ENCODE measurements at regions not wholly inside any gene's neighbourhood (a gene's known extent, or its start where the extent isn't known, plus 50 kb on each side); places are given as distances from the start of the nearest gene placed in this dataset.

- DNase-seq, result no peak
These were observed 478.2 kb downstream of the NPHP4 start for GRCh38 chr1:5513846-5514526.

- DNase-seq, result no peak
These were observed 479.0 kb downstream of the NPHP4 start for GRCh38 chr1:5513179-5513578.

- DNase-seq, result no peak
These were observed 480.7 kb downstream of the NPHP4 start for GRCh38 chr1:5511381-5512097.

GRCh38 chr1:5509664-5510452 is 482.4 kb downstream of the NPHP4 start:
- DNase-seq, result peak; percentile 73

- DNase-seq, result no peak
These were observed 483.4 kb downstream of the NPHP4 start for GRCh38 chr1:5508669-5509330.

- no peak for DNase-seq
These were observed 484.9 kb downstream of the NPHP4 start for GRCh38 chr1:5507340-5507739.

GRCh38 chr1:5506634-5507033 is 485.6 kb downstream of the NPHP4 start:
- DNase-seq, result no peak

- no peak for DNase-seq
These were observed 486.3 kb downstream of the NPHP4 start for GRCh38 chr1:5505944-5506343.

GRCh38 chr1:5504364-5504740 is 487.9 kb downstream of the NPHP4 start:
- DNase-seq, result no peak

- DNase-seq, result no peak
These were observed 488.5 kb downstream of the NPHP4 start for GRCh38 chr1:5503556-5504363.

- no peak for DNase-seq
These were observed 489.7 kb downstream of the NPHP4 start for GRCh38 chr1:5502311-5503194.

- no peak for DNase-seq
These were observed 490.9 kb downstream of the NPHP4 start for GRCh38 chr1:5501206-5501930.

GRCh38 chr1:5500541-5500940 is 491.7 kb downstream of the NPHP4 start:
- DNase-seq, result no peak

GRCh38 chr1:5497503-5497902 is 494.7 kb downstream of the NPHP4 start:
- DNase-seq, result no peak

GRCh38 chr1:5495596-5496410 is 496.4 kb downstream of the NPHP4 start:
- no peak for DNase-seq

GRCh38 chr1:5494518-5494917 is 497.7 kb downstream of the NPHP4 start:
- DNase-seq, result no peak

GRCh38 chr1:5493851-5494311 is 498.3 kb downstream of the NPHP4 start:
- DNase-seq, result no peak

GRCh38 chr1:5493275-5493674 is 498.9 kb downstream of the NPHP4 start:
- DNase-seq, result no peak

- no peak for DNase-seq
These were observed 499.4 kb downstream of the NPHP4 start for GRCh38 chr1:5492846-5493245.
